ENCODE measurements at regions not wholly inside any gene's neighbourhood (a gene's known extent, or its start where the extent isn't known, plus 50 kb on each side); places are given as distances from the start of the nearest gene placed in this dataset.
A peak's percentile ranks its signal among the peaks of the same experiment; 100 is the strongest.

DNA sequence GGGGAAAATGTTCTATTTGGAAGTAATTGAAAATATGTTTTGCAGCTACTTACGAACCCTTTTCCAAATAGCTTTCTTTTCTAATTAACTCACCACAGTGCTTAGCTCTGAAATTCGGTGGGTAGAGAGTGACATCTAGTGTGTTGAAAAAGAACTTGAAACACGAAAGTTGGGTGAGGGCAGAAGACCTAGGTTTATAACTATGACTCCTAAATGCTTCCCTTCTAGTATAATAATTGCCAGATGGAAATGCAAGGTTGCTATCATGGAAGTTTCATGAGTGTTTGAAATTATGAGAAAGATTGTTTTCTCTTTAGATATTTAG lies 77.3 kb upstream of the NOCT start:
- Histone ChIP-seq H4K20me1 (ENCODE audit: insufficient read depth, low read length) (no peaks in the 10 kb centered on the region), H3K9me1 (ENCODE audit: insufficient read depth, low read length) (no peaks in the 10 kb centered on the region), H2BK15ac (ENCODE audit: low read depth, low read length) (no peak overlapping the region), H3K27me3 (ENCODE audit: control insufficient read depth, insufficient read depth, low read length) (no peaks in the 10 kb centered on the region), H3K18ac (ENCODE audit: low read depth, low read length) (no peak overlapping the region), H3K27ac (ENCODE audit: insufficient read depth, low read length) (no peak overlapping the region), H3K4ac (ENCODE audit: low read depth, low read length) (no peak overlapping the region), H3K56ac (ENCODE audit: extremely low read depth, insufficient read depth, low read length) (no peak overlapping the region), H3K4me3 (ENCODE audit: insufficient read depth, low read depth, low read length) (no peak overlapping the region), H2AK9ac (replicated peaks; ENCODE audit: low read depth, low read length, poor library complexity) (no peak overlapping the region), H3K79me1 (ENCODE audit: low read depth in 1 of 2, low read length in 2 of 2) (no peaks in the 10 kb centered on the region), H2AK5ac (ENCODE audit: low read depth, low read length) (no peak overlapping the region), H3K9ac (ENCODE audit: low read depth, low read length) (no peak overlapping the region), H2BK120ac (ENCODE audit: low read depth, low read length) (no peak overlapping the region), H2BK20ac (ENCODE audit: low read depth, low read length) (no peak overlapping the region), H4K5ac (ENCODE audit: low read depth, low read length) (no peak overlapping the region), H3K36me3 (ENCODE audit: control insufficient read depth, insufficient read depth, low read length) (no peaks in the 10 kb centered on the region), H2AFZ (replicated peaks; ENCODE audit: low read length, poor library complexity) (no peak overlapping the region), H3K23ac (ENCODE audit: low read depth, low read length) (no peak overlapping the region), H4K91ac (ENCODE audit: insufficient read depth, low read depth, low read length) (no peak overlapping the region), H3K14ac (replicated peaks; ENCODE audit: low read depth, low read length) (no peak overlapping the region), H2BK5ac (ENCODE audit: low read depth, low read length, poor library complexity, severe bottlenecking) (no peak overlapping the region), H3K4me2 (ENCODE audit: low read depth, low read length) (peak overlapping the region; percentile 25), H3K9me3 (ENCODE audit: control insufficient read depth, insufficient read depth, low read length) (no peaks in the 10 kb centered on the region), H4K8ac (ENCODE audit: low read depth in 2 of 2, low read length in 2 of 2) (no peak overlapping the region), H3K4me1 (ENCODE audit: control insufficient read depth, insufficient read depth, low read length) (no peaks in the 10 kb centered on the region)
- CTCF ChIA-PET = interaction anchor here (0.5 to 1.5 kb wide), 11 partner anchors 9 to 1068 kb away, joined by 3 to 8 read pairs (median 4); no protein-coding TSS in a partner anchor
- dilution Hi-C loops (cut with HindIII; ENCODE audit: low sequenced_read_pairs, unreplicated experiment) (no loop called here), intact Hi-C loops (cut with micrococcal nuclease) (loop anchor here (5.0 to 10.0 kb wide), 2 partner anchors 256 to 1814 kb away; no protein-coding TSS in a partner anchor), in situ Hi-C loops (cut with MboI; ENCODE audit: low sequenced_read_pairs) (no loop called here)
- WGBS, 2 experiments (ENCODE audit: extremely low coverage in 2 of 2, insufficient read length in 1 of 2) = no CpG with 5 or more reads among the region's 3 CpGs
- TF ChIP-seq, protein P1, sequence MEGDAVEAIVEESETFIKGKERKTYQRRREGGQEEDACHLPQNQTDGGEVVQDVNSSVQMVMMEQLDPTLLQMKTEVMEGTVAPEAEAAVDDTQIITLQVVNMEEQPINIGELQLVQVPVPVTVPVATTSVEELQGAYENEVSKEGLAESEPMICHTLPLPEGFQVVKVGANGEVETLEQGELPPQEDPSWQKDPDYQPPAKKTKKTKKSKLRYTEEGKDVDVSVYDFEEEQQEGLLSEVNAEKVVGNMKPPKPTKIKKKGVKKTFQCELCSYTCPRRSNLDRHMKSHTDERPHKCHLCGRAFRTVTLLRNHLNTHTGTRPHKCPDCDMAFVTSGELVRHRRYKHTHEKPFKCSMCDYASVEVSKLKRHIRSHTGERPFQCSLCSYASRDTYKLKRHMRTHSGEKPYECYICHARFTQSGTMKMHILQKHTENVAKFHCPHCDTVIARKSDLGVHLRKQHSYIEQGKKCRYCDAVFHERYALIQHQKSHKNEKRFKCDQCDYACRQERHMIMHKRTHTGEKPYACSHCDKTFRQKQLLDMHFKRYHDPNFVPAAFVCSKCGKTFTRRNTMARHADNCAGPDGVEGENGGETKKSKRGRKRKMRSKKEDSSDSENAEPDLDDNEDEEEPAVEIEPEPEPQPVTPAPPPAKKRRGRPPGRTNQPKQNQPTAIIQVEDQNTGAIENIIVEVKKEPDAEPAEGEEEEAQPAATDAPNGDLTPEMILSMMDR (conservative IDR thresholded peaks at IDR 0.05; ENCODE audit: low read depth, low read length) = peak; percentile 61
- no peak for TF ChIP-seq MAFK (IDR thresholded peaks at IDR 0.05; ENCODE audit: low read depth, low read length)
- peak; percentile 81 for TF ChIP-seq RAD21 (IDR thresholded peaks at IDR 0.05; ENCODE audit: low read length)
- TF ChIP-seq CEBPB (IDR thresholded peaks at IDR 0.05; ENCODE audit: low read depth, low read length) = no peak
- peak; percentile 50; the same call in 1 of the 2 replicates for TF ChIP-seq SMC3 (IDR thresholded peaks at IDR 0.05; ENCODE audit: low read depth, low read length)
- no peak for TF ChIP-seq BHLHE40 (IDR thresholded peaks at IDR 0.05; ENCODE audit: low read depth, low read length)
- TF ChIP-seq MAZ (IDR thresholded peaks at IDR 0.05; ENCODE audit: borderline replicate concordance, low read depth, low read length) = no peak
- TF ChIP-seq CHD1 (IDR thresholded peaks at IDR 0.05; ENCODE audit: low read depth, low read length) = no peak
- TF ChIP-seq RCOR1 (IDR thresholded peaks at IDR 0.05; ENCODE audit: insufficient replicate concordance, low read length) = no peak
- no peak for TF ChIP-seq NFE2L2 (IDR thresholded peaks at IDR 0.05; ENCODE audit: low read depth, low read length)
- TF ChIP-seq POLR2A (IDR thresholded peaks at IDR 0.05; ENCODE audit: low read depth, low read length) = no peak
- no peak for TF ChIP-seq FOS (IDR thresholded peaks at IDR 0.05; ENCODE audit: low read depth, low read length)
- POLR2A ChIA-PET (ENCODE audit: unreplicated experiment) = no interaction called here
- no TSS peak for BruUV-seq (replicated peaks)
- peak; percentile 65 for DNase-seq
- peak; percentile 96 for ATAC-seq (ENCODE audit: low read depth)
